GM12878 (cell line): ENCODE measurements at regions not wholly inside any gene's neighbourhood (a gene's known extent, or its start where the extent isn't known, plus 50 kb on each side); places are given as distances from the start of the nearest gene placed in this dataset.
A peak's percentile ranks its signal among the peaks of the same experiment; 100 is the strongest.

ENCODE experiments used
- ATAC-seq: fragments of 200-7000 bp; cut with Tn5 transposase; 3 replicates; pipeline ENCODE4 v1.9.1; 2020; ENCODE audit warnings: mild to moderate bottlenecking, moderate library complexity
- BruUV-seq: library from RNA; stranded (reverse); fragments of 400-500 nt; replicated peaks from 2 replicates; lab custom pipeline; 2021; lab: Mats Ljungman, UMichigan
- CTCF ChIA-PET: fragments of 300-600 bp; sonication (Branson Sonifier 250); formaldehyde crosslinking; extraction: SDS; loops from one replicate; lab custom pipeline; 2021; ENCODE audit warnings: inconsistent platforms; lab: Yijun Ruan, JAX
- POLR2A ChIA-PET: fragments of 350-600 bp; formaldehyde crosslinking; extraction: SDS; loops from one replicate; lab custom pipeline; 2021; ENCODE audit warnings: inconsistent platforms; lab: Charles Lee
- RAD21 ChIA-PET: fragments of 300-600 bp; sonication (Branson Sonifier 250); formaldehyde crosslinking; loops from one replicate; lab custom pipeline; 2023; ENCODE audit warnings: antibody characterized with exemption; ENCODE audit not compliant: unreplicated experiment; lab: Charles Lee
- SMC1A ChIA-PET: fragments of 300-600 bp; sonication (Branson Sonifier 250); formaldehyde crosslinking; loops from one replicate; lab custom pipeline; 2023; ENCODE audit not compliant: unreplicated experiment, uncharacterized antibody; lab: Charles Lee
- DNase-seq: peaks from one replicate; pipeline ENCODE4 v3.0.0-alpha.2; 2011; ENCODE audit warnings: low read depth, low spot score
- FAIRE-seq: peaks from 3 replicates; lab custom pipeline; 2011; peaks lifted over from hg19 to GRCh38; lab: Jason Lieb, UNC
- H2AFZ ChIP-seq: 2 replicates; pipeline ENCODE4 v1.6.0; 2011; ENCODE audit warnings: low read depth, low read length, control low read depth; ENCODE audit not compliant: control insufficient read depth
- H3K27ac ChIP-seq: 2 replicates; pipeline ENCODE4 v1.5.1; 2011; ENCODE audit warnings: control low read depth; ENCODE audit not compliant: control insufficient read depth, insufficient read depth
- H3K27me3 ChIP-seq, 2 experiments: replicated peaks in 1 of 2; 2 replicates each; pipeline versions ENCODE4 v1.6.0 to v1.6.1; 2011; ENCODE audit warnings: low read length in 1 of 2; ENCODE audit not compliant: control insufficient read depth in 2 of 2, insufficient read depth in 2 of 2
- H3K36me3 ChIP-seq, 2 experiments: 2 replicates each; pipeline ENCODE4 v1.5.1; 2011; ENCODE audit warnings: low read length in 1 of 2; ENCODE audit not compliant: control insufficient read depth in 2 of 2, insufficient read depth in 2 of 2
- H3K4me1 ChIP-seq: 2 replicates; pipeline ENCODE4 v1.6.1; 2011; ENCODE audit warnings: mild to moderate bottlenecking, low read length, moderate library complexity, mixed read lengths; ENCODE audit not compliant: control insufficient read depth, insufficient read depth
- H3K4me2 ChIP-seq: 2 replicates; pipeline ENCODE4 v1.6.0; 2011; ENCODE audit warnings: control low read depth; ENCODE audit not compliant: control insufficient read depth, insufficient read depth
- H3K4me3 ChIP-seq: fragments of 200-600 bp; sonication (generic); 2 replicates; pipeline ENCODE4 v1.5.1; 2016
- H3K79me2 ChIP-seq: 2 replicates; pipeline ENCODE4 v1.6.0; 2011; ENCODE audit warnings: low read length; ENCODE audit not compliant: control insufficient read depth, insufficient read depth
- H3K9ac ChIP-seq: 2 replicates; pipeline ENCODE4 v1.8.0; 2011; ENCODE audit warnings: low read length, control low read depth, mixed read lengths; ENCODE audit not compliant: control insufficient read depth, insufficient read depth
- H3K9me3 ChIP-seq: replicated peaks from 3 replicates; pipeline ENCODE4 v1.5.1; 2011; ENCODE audit warnings: mild to moderate bottlenecking, low read length; ENCODE audit not compliant: control insufficient read depth, insufficient read depth
- H4K20me1 ChIP-seq: 2 replicates; pipeline ENCODE4 v1.6.0; 2011; ENCODE audit not compliant: control insufficient read depth, insufficient read depth
- CTCF ChIP-seq, 3 experiments: IDR thresholded peaks in 2 of 3; conservative IDR thresholded peaks in 1 of 3; 2 replicates each; pipeline ENCODE4 v1.5.1; 2011; ENCODE audit warnings: low read depth in 3 of 3, low read length in 3 of 3, mild to moderate bottlenecking in 3 of 3, control low read depth in 2 of 3, moderate library complexity in 2 of 3, inconsistent platforms in 1 of 3, mixed read lengths in 1 of 3; ENCODE audit not compliant: control insufficient read depth in 2 of 3, insufficient read depth in 1 of 3; ENCODE audit errors: extremely low read depth in 1 of 3
- FOXK2 ChIP-seq: fragments of 450-650 bp; IDR thresholded peaks from 2 replicates; pipeline ENCODE4 v1.6.1; 2017; ENCODE audit warnings: mild to moderate bottlenecking, moderate library complexity
- POU2F2 ChIP-seq: IDR thresholded peaks from 3 replicates; pipeline ENCODE4 v1.6.1; 2011; ENCODE audit warnings: low read depth, mild to moderate bottlenecking, low read length, borderline replicate concordance
- SKIL ChIP-seq: fragments of 450-650 bp; IDR thresholded peaks from 2 replicates; pipeline ENCODE4 v1.6.1; 2017; ENCODE audit warnings: mild to moderate bottlenecking, low read depth, inconsistent platforms; ENCODE audit not compliant: poor library complexity, severe bottlenecking
- WRNIP1 ChIP-seq: IDR thresholded peaks from 2 replicates; pipeline ENCODE4 v1.6.1; 2011; ENCODE audit warnings: low read depth, low read length, improper control_type of control experiment, borderline replicate concordance
- ZZZ3 ChIP-seq: IDR thresholded peaks from 2 replicates; pipeline ENCODE4 v1.6.1; 2011; ENCODE audit warnings: low read depth; ENCODE audit not compliant: control insufficient read depth, insufficient read length
- WGBS: methylation state at CpG from one replicate; pipeline ENCODE4 v1.1.6; 2016; ENCODE audit warnings: low lambda C conversion rate; ENCODE audit not compliant: insufficient replicate concordance, insufficient coverage; ENCODE audit errors: missing lambda C conversion rate; 5-methylcytosine and 5-hydroxymethylcytosine counted together
- in situ Hi-C: fragments of 300-500 bp; cut with MboI; formaldehyde crosslinking; loops from 9 replicates; pipeline ENCODE4 v1.14.3; 2018; ENCODE audit warnings: mixed read lengths
- intact Hi-C: fragments of 100-400 bp; cut with micrococcal nuclease; formaldehyde crosslinking; loops from one replicate; pipeline ENCODE4 v1.14.2; 2022; ENCODE audit not compliant: unreplicated experiment

GRCh38 chr11:112345706-112346105 lies 85.0 kb upstream of the PLET1 start:
- Histone ChIP-seq H3K79me2 (no peaks in the 10 kb centered on the region), H4K20me1 (no peaks in the 10 kb centered on the region), H3K4me2 (no peak overlapping the region), H3K27ac (no peak overlapping the region), H3K4me3 (no peak overlapping the region), H3K4me1 (0 out of 2 replicates have a peak, but pooled peaks cover 4% of the 10 kb centered on the region), H3K27me3 (no peaks in the 10 kb centered on the region; a peak in 1 of 4 replicates), H3K9ac (no peak overlapping the region), H3K9me3 (no peaks in the 10 kb centered on the region), H2AFZ (no peak overlapping the region), H3K36me3 (no peaks in the 10 kb centered on the region)
- peak; percentile 54 for ATAC-seq
- ChIA-PET SMC1A (no interaction called here), CTCF (no interaction called here), POLR2A (no interaction called here), RAD21 (no interaction called here)
- intact Hi-C loops (no loop called here), in situ Hi-C loops (no loop called here)
- WGBS = 39% methylated on average over 4 of the region's 4 CpGs
- no peak for FAIRE-seq
- no peak for TF ChIP-seq SKIL
- TF ChIP-seq WRNIP1 = no peak
- no peak for TF ChIP-seq FOXK2
- no peak for TF ChIP-seq POU2F2
- TF ChIP-seq CTCF (IDR thresholded peaks at IDR 0.05 in 2 of 3, conservative IDR thresholded peaks at IDR 0.05 in 1 of 3; ENCODE audit: control insufficient read depth in 2 of 3, extremely low read depth in 1 of 3, insufficient read depth in 1 of 3, low read depth in 3 of 3, low read length in 3 of 3) = 0 out of 6 replicates have a peak, but pooled peaks of 1 of the 3 experiments have one; percentile 16
- no peak for TF ChIP-seq ZZZ3
- no TSS peak for BruUV-seq
- DNase-seq = no peak
